Neural progenitor cell (in vitro differentiated cells): ENCODE measurements at regions not wholly inside any gene's neighbourhood (a gene's known extent, or its start where the extent isn't known, plus 50 kb on each side); places are given as distances from the start of the nearest gene placed in this dataset.

Source experiments
- DNase-seq: peaks from one replicate; pipeline ENCODE4 v3.0.0-alpha.2; 2016; ENCODE audit warnings: low spot score
- H2AFZ ChIP-seq: fragments of 200-600 bp; sonication (generic); replicated peaks from 2 replicates; pipeline ENCODE4 v1.6.1; 2016; ENCODE audit warnings: antibody characterized with exemption
- H3F3A ChIP-seq: fragments of 200-600 bp; sonication (generic); 2 replicates; pipeline ENCODE4 v1.6.1; 2016; ENCODE audit warnings: antibody characterized with exemption, low read depth
- H3K27ac ChIP-seq: fragments of 200-600 bp; sonication (generic); 2 replicates; pipeline ENCODE4 v1.5.1; 2016; ENCODE audit warnings: mild to moderate bottlenecking
- H3K27me3 ChIP-seq: fragments of 200-600 bp; sonication (generic); 2 replicates; pipeline ENCODE4 v1.6.1; 2016; ENCODE audit warnings: mild to moderate bottlenecking, moderate library complexity
- H3K36me3 ChIP-seq: fragments of 200-600 bp; sonication (generic); 2 replicates; pipeline ENCODE4 v1.5.1; 2016
- H3K4me1 ChIP-seq: fragments of 200-600 bp; sonication (generic); 2 replicates; pipeline ENCODE4 v1.6.1; 2016; ENCODE audit warnings: mixed run types
- H3K4me2 ChIP-seq: fragments of 200-600 bp; sonication (generic); 2 replicates; pipeline ENCODE4 v1.6.1; 2016
- H3K4me3 ChIP-seq: fragments of 200-600 bp; sonication (generic); 2 replicates; pipeline ENCODE4 v1.5.1; 2016
- H3K79me2 ChIP-seq: fragments of 200-600 bp; sonication (generic); 2 replicates; pipeline ENCODE4 v1.6.1; 2016; ENCODE audit warnings: low read depth
- H3K9ac ChIP-seq: fragments of 200-600 bp; sonication (generic); 2 replicates; pipeline ENCODE4 v1.6.1; 2016
- H3K9me3 ChIP-seq: fragments of 200-600 bp; sonication (generic); 2 replicates; pipeline ENCODE4 v1.5.1; 2016; ENCODE audit warnings: low read depth
- H4K20me1 ChIP-seq: fragments of 200-600 bp; sonication (generic); 2 replicates; pipeline ENCODE4 v1.6.1; 2016; ENCODE audit warnings: low read depth
- H3K27ac Mint-ChIP-seq: 3 replicates; pipeline ENCODE4 v1.8.0; 2021; ENCODE audit warnings: mixed read lengths
- H3K27me3 Mint-ChIP-seq: 2 replicates; pipeline ENCODE4 v1.8.0; 2022; ENCODE audit warnings: low read depth, mild to moderate bottlenecking, inconsistent platforms, moderate library complexity, mixed read lengths; ENCODE audit not compliant: insufficient read depth
- H3K36me3 Mint-ChIP-seq: 3 replicates; pipeline ENCODE4 v1.8.0; 2021; ENCODE audit warnings: mixed read lengths
- H3K4me1 Mint-ChIP-seq: 3 replicates; pipeline ENCODE4 v1.8.0; 2021; ENCODE audit warnings: mixed read lengths
- H3K4me3 Mint-ChIP-seq: 3 replicates; pipeline ENCODE4 v1.8.0; 2021; ENCODE audit warnings: mild to moderate bottlenecking, moderate library complexity, mixed read lengths
- H3K9me3 Mint-ChIP-seq: 3 replicates; pipeline ENCODE4 v1.8.0; 2020; ENCODE audit warnings: mixed read lengths
- CTCF ChIP-seq: fragments of 200-600 bp; sonication (generic); IDR thresholded peaks from 2 replicates; pipeline ENCODE4 v1.5.1; 2017; ENCODE audit warnings: antibody characterized with exemption, mild to moderate bottlenecking
- EZH2 ChIP-seq: fragments of 200-600 bp; sonication (generic); IDR thresholded peaks from 2 replicates; pipeline ENCODE4 v1.6.1; 2017; ENCODE audit warnings: antibody characterized with exemption, mild to moderate bottlenecking, moderate library complexity
- EZH2phosphoT487 ChIP-seq: fragments of 200-600 bp; sonication (generic); IDR thresholded peaks from 2 replicates; pipeline ENCODE4 v1.6.1; 2017; ENCODE audit warnings: antibody characterized with exemption

- no peaks in the 10 kb centered on the region for H3K4me1 ChIP-seq
- H3K9ac ChIP-seq: no peak overlapping the region
- Mint-ChIP-seq H3K27ac (no peak overlapping the region), H3K36me3 (no peaks in the 10 kb centered on the region), H3K9me3 (peaks cover 8% of the 10 kb centered on the region), H3K4me1 (peaks cover 26% of the 10 kb centered on the region), H3K27me3 (peaks cover 10% of the 10 kb centered on the region), H3K4me3 (no peak overlapping the region)
- no peaks in the 10 kb centered on the region for H3F3A ChIP-seq
- no peaks in the 10 kb centered on the region for H3K36me3 ChIP-seq
- no peaks in the 10 kb centered on the region for H3K27me3 ChIP-seq
- no peaks in the 10 kb centered on the region for H4K20me1 ChIP-seq
- no peak overlapping the region for H3K4me2 ChIP-seq
- TF ChIP-seq EZH2phosphoT487 (no peak), EZH2 (no peak), CTCF (no peak)
- H2AFZ ChIP-seq: no peak overlapping the region
- DNase-seq: no peak
- H3K9me3 ChIP-seq: no peaks in the 10 kb centered on the region
- H3K27ac ChIP-seq: no peak overlapping the region
- no peaks in the 10 kb centered on the region for H3K79me2 ChIP-seq
- H3K4me3 ChIP-seq: no peak overlapping the region
Measured at GRCh38 chr20:57959018-57959417, 249.2 kb upstream of the PMEPA1 start.

- peaks cover 24% of the 10 kb centered on the region for H3K4me1 Mint-ChIP-seq
- H3K27me3 ChIP-seq: no peaks in the 10 kb centered on the region
- peaks cover 10% of the 10 kb centered on the region for H3K27me3 Mint-ChIP-seq
- no peak for DNase-seq
- no peaks in the 10 kb centered on the region for H3K4me1 ChIP-seq
- no peaks in the 10 kb centered on the region for H4K20me1 ChIP-seq
- H3K9me3 ChIP-seq: no peaks in the 10 kb centered on the region
- H3K9ac ChIP-seq: no peak overlapping the region
- no peak overlapping the region for H3K27ac ChIP-seq
- no peak overlapping the region for H3K4me3 ChIP-seq
- no peaks in the 10 kb centered on the region for H3K36me3 ChIP-seq
- H3K27ac Mint-ChIP-seq: no peak overlapping the region
- no peak overlapping the region for H3K4me2 ChIP-seq
- H3K9me3 Mint-ChIP-seq: peaks cover 8% of the 10 kb centered on the region
- H3F3A ChIP-seq: no peaks in the 10 kb centered on the region
- H3K4me3 Mint-ChIP-seq: no peak overlapping the region
- no peaks in the 10 kb centered on the region for H3K79me2 ChIP-seq
- TF ChIP-seq CTCF: no peak
- TF ChIP-seq EZH2phosphoT487: no peak
- no peak for TF ChIP-seq EZH2
- H2AFZ ChIP-seq: no peak overlapping the region
- H3K36me3 Mint-ChIP-seq: no peaks in the 10 kb centered on the region
Measured at GRCh38 chr20:57958050-57958420, 248.2 kb upstream of the PMEPA1 start.

GRCh38 chr20:57957411-57958049 lies 247.7 kb upstream of the PMEPA1 start:
- H3K9me3 Mint-ChIP-seq: peaks cover 8% of the 10 kb centered on the region
- H3K9me3 ChIP-seq: no peaks in the 10 kb centered on the region
- no peaks in the 10 kb centered on the region for H3F3A ChIP-seq
- no peak for DNase-seq
- H3K79me2 ChIP-seq: no peaks in the 10 kb centered on the region
- no peak overlapping the region for H3K4me2 ChIP-seq
- peaks cover 24% of the 10 kb centered on the region for H3K4me1 Mint-ChIP-seq
- TF ChIP-seq EZH2: no peak
- TF ChIP-seq EZH2phosphoT487: no peak
- TF ChIP-seq CTCF: no peak
- no peaks in the 10 kb centered on the region for H3K27me3 ChIP-seq
- H3K27ac Mint-ChIP-seq: no peak overlapping the region
- H3K4me3 ChIP-seq: no peak overlapping the region
- no peaks in the 10 kb centered on the region for H3K4me1 ChIP-seq
- no peaks in the 10 kb centered on the region for H3K36me3 Mint-ChIP-seq
- no peak overlapping the region for H3K4me3 Mint-ChIP-seq
- H3K36me3 ChIP-seq: no peaks in the 10 kb centered on the region
- no peak overlapping the region for H3K27ac ChIP-seq
- no peaks in the 10 kb centered on the region for H4K20me1 ChIP-seq
- no peak overlapping the region for H3K9ac ChIP-seq
- peaks cover 10% of the 10 kb centered on the region for H3K27me3 Mint-ChIP-seq
- H2AFZ ChIP-seq: no peak overlapping the region
